ENCODE measurements at regions not wholly inside any gene's neighbourhood (a gene's known extent, or its start where the extent isn't known, plus 50 kb on each side); places are given as distances from the start of the nearest gene placed in this dataset.

DNA sequence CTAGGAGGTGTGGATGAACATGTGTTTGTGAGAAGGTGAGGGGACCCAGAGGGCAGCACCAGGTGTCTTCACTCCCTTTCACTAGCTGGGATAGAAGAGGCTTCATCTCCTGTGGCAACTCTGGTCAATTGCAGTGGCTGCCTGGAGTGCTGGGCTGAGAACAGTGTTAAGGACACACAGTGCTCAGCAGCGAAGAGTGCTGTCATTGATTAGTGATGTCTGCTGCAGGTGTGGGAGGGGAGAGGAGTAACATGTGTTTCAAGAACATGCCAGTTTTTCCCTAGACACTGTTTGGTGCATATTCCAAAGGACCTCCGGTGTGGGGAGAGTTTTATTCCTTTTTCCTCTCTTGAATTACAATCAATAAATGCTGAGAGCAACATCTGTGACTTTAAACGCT, 95.9 kb upstream of the CXCR4 start:
- H3K27ac Mint-ChIP-seq: peak overlapping the region; percentile 81
- H3K36me3 Mint-ChIP-seq (ENCODE audit: low read depth): no peaks in the 10 kb centered on the region
- H3K4me1 Mint-ChIP-seq (ENCODE audit: low read depth): peaks cover 43% of the 10 kb centered on the region
- no peak for TF ChIP-seq CTCF (IDR thresholded peaks at IDR 0.05)
- no peaks in the 10 kb centered on the region for H3K36me3 ChIP-seq (ENCODE audit: insufficient read depth, low read length)
- ATAC-seq (ENCODE audit: poor library complexity): no peak
- ChIA-PET CTCF (interaction anchor here (1.2 kb wide), 1 partner anchor 8 kb away, joined by 3 read pairs; no protein-coding TSS in a partner anchor), POLR2A (interaction anchor here (1.8 to 2.0 kb wide), 3 partner anchors 29 to 114 kb away, joined by 5 to 10 read pairs (median 9); no protein-coding TSS in a partner anchor)
- H3K27me3 ChIP-seq (ENCODE audit: control insufficient read depth in 1 of 2, insufficient read depth in 2 of 2, low read length in 2 of 2): no peaks in the 10 kb centered on the region
- peaks cover 27% of the 10 kb centered on the region for H3K4me1 ChIP-seq (ENCODE audit: insufficient read depth, low read length)
- peaks cover 0 to 7% of the 10 kb centered on the region in 2 experiments for H3K9me3 ChIP-seq (ENCODE audit: control insufficient read depth in 1 of 2, insufficient read depth in 1 of 2, low read length in 2 of 2)
- H3K4me3 ChIP-seq (ENCODE audit: low read length): no peak overlapping the region
- intact Hi-C loops (cut with DNase I, micrococcal nuclease): loop anchor here in 1 of 2 experiments (2.0 kb wide), 2 partner anchors 25 to 77 kb away; no protein-coding TSS in a partner anchor
- DNase-seq: no peak
- no peak overlapping the region for H3K4me3 Mint-ChIP-seq
- H3K27me3 Mint-ChIP-seq: no peaks in the 10 kb centered on the region
- H3K9me3 Mint-ChIP-seq: no peaks in the 10 kb centered on the region
- H3K27ac ChIP-seq (ENCODE audit: low read depth in 1 of 2, low read length in 2 of 2): no peak overlapping the region

DNA sequence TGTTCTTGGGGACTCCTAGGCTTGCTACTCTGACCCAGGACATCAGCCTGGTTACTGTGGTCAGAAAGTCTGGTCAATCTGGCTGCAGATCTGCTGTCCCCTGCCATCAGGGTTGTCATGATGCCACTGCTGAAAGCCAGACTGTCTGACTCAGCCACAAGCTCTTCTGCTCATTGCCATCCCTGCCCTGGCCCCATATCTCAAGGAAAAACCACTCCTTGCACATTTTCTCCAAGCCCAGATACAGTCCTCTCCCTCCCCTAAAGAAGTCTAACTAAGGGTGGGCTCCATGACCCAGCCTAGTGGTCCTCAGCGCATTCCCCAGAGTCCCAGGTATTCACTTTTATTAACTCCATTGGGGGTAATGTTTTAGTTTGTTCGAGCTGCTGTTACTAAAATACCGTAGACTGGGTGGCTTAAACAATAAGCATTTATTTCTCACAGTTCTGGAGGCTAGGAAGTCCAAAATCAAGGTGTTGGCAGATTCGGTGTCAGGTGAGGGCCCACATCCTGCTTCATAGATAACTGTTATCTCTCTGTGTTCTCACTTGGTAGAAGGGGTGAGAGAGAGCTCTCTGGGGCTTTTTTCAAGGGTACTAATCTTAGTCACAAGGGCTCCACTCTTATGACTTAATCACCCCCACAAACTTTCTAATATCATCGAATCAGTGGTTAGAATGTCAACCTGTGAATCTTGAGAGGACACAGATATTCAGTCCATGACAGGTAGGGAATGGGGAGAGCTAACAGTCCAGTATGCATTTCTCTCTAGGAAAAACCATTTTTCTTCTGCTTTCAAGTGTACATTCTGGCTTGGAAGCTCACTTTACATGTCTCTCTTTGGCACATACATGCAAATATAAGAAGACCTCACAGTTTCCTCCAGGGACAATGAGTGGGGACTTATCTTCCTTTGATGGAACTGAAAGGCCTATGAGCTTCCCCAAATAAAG, 94.8 kb upstream of the CXCR4 start:
- peaks cover 46% of the 10 kb centered on the region for H3K4me1 Mint-ChIP-seq (ENCODE audit: low read depth)

More for the DNA sequence above, 94.8 kb upstream of the CXCR4 start:
- intact Hi-C loops (cut with DNase I, micrococcal nuclease): loop anchor here in 1 of 2 experiments (2.0 kb wide), 2 partner anchors 26 to 76 kb away; no protein-coding TSS in a partner anchor
- ChIA-PET CTCF (interaction anchor here (0.8 to 1.2 kb wide), 3 partner anchors 9 to 73 kb away, joined by 3 to 4 read pairs (median 4); no protein-coding TSS in a partner anchor), POLR2A (interaction anchor here (0.5 to 2.2 kb wide), 14 partner anchors 9 to 115 kb away, joined by 3 to 10 read pairs (median 5); partner anchors contain the start of gene CXCR4)
- peak; percentile 87 for ATAC-seq (ENCODE audit: poor library complexity)
- Histone ChIP-seq H3K36me3 (ENCODE audit: insufficient read depth, low read length) (no peaks in the 10 kb centered on the region), H3K27ac (ENCODE audit: low read depth in 1 of 2, low read length in 2 of 2) (peak overlapping the region; percentile 41 to 46), H3K27me3 (ENCODE audit: control insufficient read depth in 1 of 2, insufficient read depth in 2 of 2, low read length in 2 of 2) (no peaks in the 10 kb centered on the region), H3K9me3 (ENCODE audit: control insufficient read depth in 1 of 2, insufficient read depth in 1 of 2, low read length in 2 of 2) (peaks cover 0 to 7% of the 10 kb centered on the region in 2 experiments), H3K4me3 (ENCODE audit: low read length) (no peak overlapping the region), H3K4me1 (ENCODE audit: insufficient read depth, low read length) (peaks cover 28% of the 10 kb centered on the region)
- no peaks in the 10 kb centered on the region for H3K27me3 Mint-ChIP-seq
- TF ChIP-seq CTCF (IDR thresholded peaks at IDR 0.05): no peak
- H3K9me3 Mint-ChIP-seq: no peaks in the 10 kb centered on the region
- no peak overlapping the region for H3K4me3 Mint-ChIP-seq
- H3K36me3 Mint-ChIP-seq (ENCODE audit: low read depth): no peaks in the 10 kb centered on the region
- DNase-seq: peak in 9 of 14 experiments; percentile 9 to 80 (median 19)
- H3K27ac Mint-ChIP-seq: peak overlapping the region; percentile 81
